HG02852 (cell line): ENCODE measurements at regions not wholly inside any gene's neighbourhood (a gene's known extent, or its start where the extent isn't known, plus 50 kb on each side); places are given as distances from the start of the nearest gene placed in this dataset.
"Not testable (repeated sequence)": the region's sequence is repeated elsewhere in the genome, so short reads cannot be mapped to it uniquely, and the experiment has no call there.

ENCODE experiments used
- ATAC-seq: cut with Tn5 transposase; IDR thresholded peaks from one replicate; pipeline ENCODE4 v1.9.1; 2021; ENCODE audit warnings: mild to moderate bottlenecking, moderate library complexity; ENCODE audit not compliant: unreplicated experiment

DNA sequence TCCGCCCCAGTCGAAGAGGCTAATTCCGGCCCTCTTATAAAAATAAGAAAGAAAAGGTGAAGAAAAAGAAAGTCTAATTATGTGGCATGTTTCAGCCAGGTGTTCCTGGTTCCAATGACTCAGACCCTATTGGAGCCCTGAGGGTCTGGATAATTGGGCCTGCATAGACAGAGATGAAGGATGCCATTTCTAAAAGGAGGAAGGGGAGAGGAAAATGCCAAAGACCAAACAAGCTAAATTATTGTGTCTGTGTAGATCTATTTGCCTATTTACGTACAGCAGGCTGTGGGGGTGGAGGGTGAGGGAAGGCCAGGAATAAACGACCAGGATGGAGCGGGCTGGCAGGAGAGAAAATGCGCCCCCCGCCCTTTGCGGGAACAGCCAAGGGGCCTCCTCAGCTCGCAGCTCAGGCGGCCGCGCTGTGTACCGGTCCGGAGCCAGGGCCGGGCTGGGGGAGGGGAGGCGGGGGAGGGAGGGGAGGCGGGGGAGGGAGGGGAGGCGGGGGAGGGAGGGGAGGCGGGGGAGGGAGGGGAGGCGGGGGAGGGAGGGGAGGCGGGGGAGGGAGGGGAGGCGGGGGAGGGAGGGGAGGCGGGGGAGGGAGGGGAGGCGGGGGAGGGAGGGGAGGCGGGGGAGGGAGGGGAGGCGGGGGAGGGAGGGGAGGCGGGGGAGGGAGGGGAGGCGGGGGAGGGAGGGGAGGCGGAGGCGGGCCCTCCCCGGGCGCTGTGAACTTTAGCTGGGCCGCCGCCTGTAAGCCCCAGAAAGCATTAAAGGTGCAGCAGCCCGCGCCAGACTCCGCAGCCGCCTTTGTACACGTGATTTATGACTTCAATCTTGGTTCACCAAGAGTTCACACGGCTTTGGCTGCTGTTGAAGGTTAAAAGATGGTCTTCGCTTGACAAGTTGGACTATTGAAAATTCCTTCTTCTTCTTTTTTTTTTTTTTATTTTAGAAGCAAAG, 113.0 kb upstream of the FOXD4L5 start:
- ATAC-seq: not testable (repeated sequence)

- not testable (repeated sequence) for ATAC-seq
Measured at GRCh38 chr9:65397226-65397625, 112.2 kb upstream of the FOXD4L5 start.

DNA sequence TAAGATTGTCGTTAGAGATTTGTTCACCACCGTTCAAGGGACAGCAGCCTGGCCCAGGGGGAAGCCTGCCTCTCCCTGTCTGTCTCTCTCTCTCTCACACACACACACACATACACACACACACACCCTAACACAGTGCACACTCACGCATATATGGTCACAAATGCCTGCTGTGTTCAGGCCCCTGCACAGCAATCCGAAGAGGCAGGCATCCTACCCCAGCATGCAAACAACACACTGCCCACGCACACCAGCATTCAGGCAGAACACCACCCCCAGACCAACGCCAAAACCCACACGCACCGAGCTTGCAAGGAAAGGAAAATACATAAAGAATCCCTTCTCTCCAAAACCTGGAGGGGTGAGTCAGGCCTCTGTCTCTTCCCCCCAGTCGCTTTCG, 111.6 kb upstream of the FOXD4L5 start:
- not testable (repeated sequence) for ATAC-seq

DNA sequence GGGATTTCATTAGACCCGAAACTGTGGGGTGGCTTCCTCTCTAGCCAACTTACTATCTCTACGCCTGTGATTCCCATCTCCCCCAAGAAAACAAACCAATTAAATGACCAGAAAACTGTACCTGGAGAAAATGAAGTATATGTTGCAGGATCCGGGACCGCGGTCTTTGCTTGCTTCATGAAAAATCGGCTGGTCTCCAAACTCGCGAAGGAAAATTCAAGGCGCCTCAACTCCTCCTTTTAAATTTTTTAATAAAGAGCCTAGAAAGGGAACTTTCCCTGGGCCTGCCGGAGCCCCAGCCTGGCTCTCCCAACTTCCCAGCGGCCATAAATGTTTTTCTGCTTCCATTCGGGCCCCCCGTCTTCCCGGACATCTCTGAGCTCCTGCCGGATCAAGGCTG, 110.8 kb upstream of the FOXD4L5 start:
- ATAC-seq: not testable (repeated sequence)

- ATAC-seq: not testable (repeated sequence)
Measured at GRCh38 chr9:65395121-65395520, 110.1 kb upstream of the FOXD4L5 start.

GRCh38 chr9:65393111-65393810, 108.3 kb upstream of the FOXD4L5 start:
- ATAC-seq: not testable (repeated sequence)

- ATAC-seq: not testable (repeated sequence)
Measured at GRCh38 chr9:65392611-65393010, 107.6 kb upstream of the FOXD4L5 start.

GRCh38 chr9:65389710-65390109, 104.7 kb upstream of the FOXD4L5 start:
- not testable (repeated sequence) for ATAC-seq

- not testable (repeated sequence) for ATAC-seq
Measured at GRCh38 chr9:65389216-65389615, 104.2 kb upstream of the FOXD4L5 start.

GRCh38 chr9:65386699-65387098, 101.7 kb upstream of the FOXD4L5 start:
- ATAC-seq: peak; percentile 70

GRCh38 chr9:65386191-65386590, 101.2 kb upstream of the FOXD4L5 start:
- not testable (repeated sequence) for ATAC-seq

- ATAC-seq: not testable (repeated sequence)
Measured at GRCh38 chr9:65385655-65386024, 100.6 kb upstream of the FOXD4L5 start.

DNA sequence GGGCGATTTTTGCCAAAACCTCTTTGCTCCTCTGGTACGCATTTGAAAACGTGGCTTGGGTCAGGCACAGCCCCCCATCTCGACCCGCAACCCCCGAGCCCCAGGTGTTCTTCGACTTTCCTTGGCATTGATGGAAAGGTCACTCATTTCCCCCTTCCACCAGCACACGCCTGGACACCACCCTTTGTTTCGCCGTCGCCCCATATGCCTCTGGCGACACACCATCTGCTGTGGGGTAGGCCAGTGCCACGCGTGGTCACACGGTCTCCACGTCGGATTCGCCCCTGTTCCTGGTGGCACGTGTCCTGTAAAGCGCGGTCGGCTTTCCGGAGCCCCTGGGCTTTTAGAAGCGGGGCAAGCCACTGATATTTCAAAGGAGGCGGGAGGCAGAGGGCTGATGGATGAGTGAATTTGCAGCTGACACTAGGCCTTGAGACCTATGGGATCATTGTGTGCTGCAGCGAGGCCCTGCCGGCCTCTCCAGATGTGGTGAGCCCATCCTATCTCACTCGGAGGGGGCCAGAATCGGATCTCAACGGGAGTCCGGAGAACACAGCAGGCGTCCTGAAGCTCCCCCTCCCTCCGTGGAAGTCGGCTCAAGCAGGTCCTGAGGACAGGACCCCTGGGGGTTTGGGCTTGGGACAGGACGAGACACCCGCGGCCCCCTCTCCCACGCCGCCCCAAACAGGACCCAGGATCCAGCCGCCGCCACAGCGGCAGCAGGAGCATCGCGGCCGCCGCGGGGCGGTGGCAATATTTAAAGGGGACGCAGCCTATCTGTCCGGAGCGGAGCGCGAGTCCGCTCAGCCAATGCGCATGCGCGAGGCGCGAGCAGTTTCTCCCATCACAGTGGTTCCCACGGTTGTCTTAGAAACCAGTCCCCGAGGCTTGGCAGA, 100.0 kb upstream of the FOXD4L5 start:
- not testable (repeated sequence) for ATAC-seq

GRCh38 chr9:65384066-65384465, 99.1 kb upstream of the FOXD4L5 start:
- ATAC-seq: not testable (repeated sequence)

DNA sequence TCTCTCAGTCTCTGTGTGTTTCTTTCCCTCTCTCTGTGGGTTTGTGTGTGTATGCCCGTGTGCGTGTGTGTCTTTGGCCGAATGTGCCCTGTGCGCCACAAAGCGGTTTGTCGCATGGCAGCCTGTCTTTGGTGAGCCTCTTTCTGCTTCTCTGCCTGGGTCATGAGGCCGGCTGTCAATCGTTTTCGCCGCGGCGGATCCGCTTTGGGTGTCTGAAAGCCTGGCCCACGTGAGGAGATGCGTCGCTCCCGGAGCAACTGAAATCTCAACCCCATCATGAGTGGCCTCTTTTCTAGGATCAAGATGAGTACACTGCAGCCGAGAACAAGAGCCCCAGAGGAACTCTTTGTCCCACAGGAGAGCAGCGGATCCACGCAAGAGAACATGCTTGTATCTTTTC, 98.6 kb upstream of the FOXD4L5 start:
- not testable (repeated sequence) for ATAC-seq

- ATAC-seq: not testable (repeated sequence)
Measured at GRCh38 chr9:65382701-65383318, 97.8 kb upstream of the FOXD4L5 start.
